Osteocyte (in vitro differentiated cells): ENCODE measurements at regions not wholly inside any gene's neighbourhood (a gene's known extent, or its start where the extent isn't known, plus 50 kb on each side); places are given as distances from the start of the nearest gene placed in this dataset.

Experiments used
- DNase-seq: peaks from one replicate; pipeline ENCODE4 v3.0.0; 2021; ENCODE audit warnings: mixed read lengths; ENCODE audit not compliant: unreplicated experiment; ENCODE audit errors: extremely low spot score
- H3K27ac Mint-ChIP-seq: one replicate; pipeline ENCODE4 v1.8.0; 2021; ENCODE audit warnings: mild to moderate bottlenecking, mixed read lengths; ENCODE audit not compliant: unreplicated experiment
- H3K27me3 Mint-ChIP-seq: one replicate; pipeline ENCODE4 v1.8.0; 2021; ENCODE audit warnings: mixed read lengths; ENCODE audit not compliant: unreplicated experiment
- H3K36me3 Mint-ChIP-seq: one replicate; pipeline ENCODE4 v1.8.0; 2021; ENCODE audit warnings: mixed read lengths; ENCODE audit not compliant: unreplicated experiment
- H3K4me1 Mint-ChIP-seq: one replicate; pipeline ENCODE4 v1.8.0; 2021; ENCODE audit warnings: mixed read lengths; ENCODE audit not compliant: unreplicated experiment
- H3K4me3 Mint-ChIP-seq: one replicate; pipeline ENCODE4 v1.8.0; 2021; ENCODE audit warnings: mild to moderate bottlenecking, moderate library complexity, mixed read lengths; ENCODE audit not compliant: unreplicated experiment
- H3K9me3 Mint-ChIP-seq: one replicate; pipeline ENCODE4 v1.8.0; 2021; ENCODE audit warnings: mixed read lengths; ENCODE audit not compliant: unreplicated experiment
- CTCF ChIP-seq: fragments of 200-600 bp; sonication (generic); IDR thresholded peaks from 2 replicates; pipeline ENCODE4 v1.5.0; 2021; ENCODE audit warnings: antibody characterized with exemption, mild to moderate bottlenecking, moderate library complexity

GRCh38 chr1:214727274-214727673 is 124.3 kb downstream of the CENPF start:
- DNase-seq = no peak
- Mint-ChIP-seq H3K4me1 (no peaks in the 10 kb centered on the region), H3K9me3 (peaks cover 3% of the 10 kb centered on the region), H3K36me3 (no peaks in the 10 kb centered on the region), H3K27ac (no peak overlapping the region), H3K4me3 (no peak overlapping the region), H3K27me3 (peaks cover 32% of the 10 kb centered on the region)
- no peak for TF ChIP-seq CTCF

GRCh38 chr1:214739621-214740238 is 136.7 kb downstream of the CENPF start:
- Mint-ChIP-seq H3K4me1 (no peaks in the 10 kb centered on the region), H3K27me3 (peaks cover 21% of the 10 kb centered on the region)

GRCh38 chr1:214740471-214740870 is 137.5 kb downstream of the CENPF start:
- DNase-seq = no peak
- Mint-ChIP-seq H3K27me3 (peaks cover 21% of the 10 kb centered on the region), H3K9me3 (no peaks in the 10 kb centered on the region), H3K4me3 (no peak overlapping the region), H3K27ac (no peak overlapping the region), H3K36me3 (no peaks in the 10 kb centered on the region), H3K4me1 (no peaks in the 10 kb centered on the region)
- TF ChIP-seq CTCF = no peak

More at GRCh38 chr1:214739621-214740238, 136.7 kb downstream of the CENPF start:
- H3K36me3 Mint-ChIP-seq = no peaks in the 10 kb centered on the region
- no peak overlapping the region for H3K27ac Mint-ChIP-seq
- H3K4me3 Mint-ChIP-seq = no peak overlapping the region
- H3K9me3 Mint-ChIP-seq = no peaks in the 10 kb centered on the region
- no peak for DNase-seq
- TF ChIP-seq CTCF = no peak

- DNase-seq = no peak
- Mint-ChIP-seq H3K4me1 (no peaks in the 10 kb centered on the region), H3K27ac (no peak overlapping the region), H3K4me3 (no peak overlapping the region), H3K27me3 (peaks cover 12% of the 10 kb centered on the region), H3K36me3 (no peaks in the 10 kb centered on the region), H3K9me3 (no peaks in the 10 kb centered on the region)
- no peak for TF ChIP-seq CTCF
Measured at GRCh38 chr1:214747050-214747635, 144.1 kb downstream of the CENPF start.

GRCh38 chr1:214753236-214753852 is 150.3 kb downstream of the CENPF start:
- no peaks in the 10 kb centered on the region for H3K4me1 Mint-ChIP-seq

More at GRCh38 chr1:214753236-214753852, 150.3 kb downstream of the CENPF start:
- no peak overlapping the region for H3K27ac Mint-ChIP-seq
- TF ChIP-seq CTCF = no peak
- H3K27me3 Mint-ChIP-seq = no peaks in the 10 kb centered on the region
- no peak overlapping the region for H3K4me3 Mint-ChIP-seq
- H3K36me3 Mint-ChIP-seq = no peaks in the 10 kb centered on the region
- peaks cover 9% of the 10 kb centered on the region for H3K9me3 Mint-ChIP-seq
- DNase-seq = no peak
